CD4-positive, CD25-positive, alpha-beta regulatory T cell (primary cell): ENCODE measurements at regions not wholly inside any gene's neighbourhood (a gene's known extent, or its start where the extent isn't known, plus 50 kb on each side); places are given as distances from the start of the nearest gene placed in this dataset.

Experiments
- ATAC-seq, 2 donors: fragments of 150-1000 bp; cut with Tn5 transposase; one replicate each; pipeline ENCODE4 v1.10.0; 2021; ENCODE audit warnings: low read depth in 2 of 2, moderate number of reproducible peaks in 2 of 2, moderate library complexity in 1 of 2
- DNase-seq, 3 donors: peaks; one replicate each; pipeline versions ENCODE4 v3.0.0 to v3.0.0-alpha.2; 2012 to 2022; ENCODE audit warnings: mixed read lengths in 1 of 3
- H3K27ac ChIP-seq: one replicate; pipeline ENCODE4 v1.7.0; 2013; ENCODE audit warnings: mild to moderate bottlenecking, low read length; ENCODE audit not compliant: insufficient read depth, poor library complexity, severe bottlenecking
- H3K27me3 ChIP-seq: one replicate; pipeline ENCODE4 v1.7.0; 2013; ENCODE audit warnings: low read length; ENCODE audit not compliant: control insufficient read depth, insufficient read depth
- H3K36me3 ChIP-seq: one replicate; pipeline ENCODE4 v1.7.0; 2013; ENCODE audit warnings: mild to moderate bottlenecking, low read length, moderate library complexity; ENCODE audit not compliant: control insufficient read depth, insufficient read depth
- H3K4me1 ChIP-seq: 2 replicates; pipeline ENCODE4 v1.7.0; 2013; ENCODE audit warnings: mild to moderate bottlenecking, low read length; ENCODE audit not compliant: insufficient read depth, control insufficient read depth, poor library complexity, severe bottlenecking
- H3K4me3 ChIP-seq: one replicate; pipeline ENCODE4 v1.7.0; 2013; ENCODE audit warnings: low read depth, mild to moderate bottlenecking, low read length, moderate library complexity
- H3K9me3 ChIP-seq, 2 experiments: 1 replicate in 1 of 2; 2 replicates in 1 of 2; pipeline ENCODE4 v1.7.0; 2013; ENCODE audit warnings: low read length in 2 of 2, mild to moderate bottlenecking in 1 of 2, moderate library complexity in 1 of 2; ENCODE audit not compliant: control insufficient read depth in 2 of 2
- H3K27ac Mint-ChIP-seq, 3 donors: one replicate each; pipeline ENCODE4 v1.8.0; 2020 to 2022; ENCODE audit warnings: mild to moderate bottlenecking in 3 of 3, mixed read lengths in 3 of 3, moderate library complexity in 2 of 3
- H3K27me3 Mint-ChIP-seq: one replicate; pipeline ENCODE4 v1.8.0; 2022; ENCODE audit warnings: mild to moderate bottlenecking, mixed read lengths
- H3K36me3 Mint-ChIP-seq: one replicate; pipeline ENCODE4 v1.8.0; 2020; ENCODE audit warnings: mixed read lengths
- H3K4me1 Mint-ChIP-seq, 4 donors: one replicate each; pipeline ENCODE4 v1.8.0; 2020 to 2022; ENCODE audit warnings: mixed read lengths in 4 of 4, mild to moderate bottlenecking in 1 of 4
- H3K4me3 Mint-ChIP-seq, 4 donors: one replicate each; pipeline ENCODE4 v1.8.0; 2020 to 2022; ENCODE audit warnings: mild to moderate bottlenecking in 4 of 4, mixed read lengths in 4 of 4, moderate library complexity in 3 of 4
- H3K9me3 Mint-ChIP-seq, 7 donors: one replicate each; pipeline ENCODE4 v1.8.0; 2020 to 2022; ENCODE audit warnings: mixed read lengths in 7 of 7, mild to moderate bottlenecking in 3 of 7, moderate library complexity in 2 of 7

DNA sequence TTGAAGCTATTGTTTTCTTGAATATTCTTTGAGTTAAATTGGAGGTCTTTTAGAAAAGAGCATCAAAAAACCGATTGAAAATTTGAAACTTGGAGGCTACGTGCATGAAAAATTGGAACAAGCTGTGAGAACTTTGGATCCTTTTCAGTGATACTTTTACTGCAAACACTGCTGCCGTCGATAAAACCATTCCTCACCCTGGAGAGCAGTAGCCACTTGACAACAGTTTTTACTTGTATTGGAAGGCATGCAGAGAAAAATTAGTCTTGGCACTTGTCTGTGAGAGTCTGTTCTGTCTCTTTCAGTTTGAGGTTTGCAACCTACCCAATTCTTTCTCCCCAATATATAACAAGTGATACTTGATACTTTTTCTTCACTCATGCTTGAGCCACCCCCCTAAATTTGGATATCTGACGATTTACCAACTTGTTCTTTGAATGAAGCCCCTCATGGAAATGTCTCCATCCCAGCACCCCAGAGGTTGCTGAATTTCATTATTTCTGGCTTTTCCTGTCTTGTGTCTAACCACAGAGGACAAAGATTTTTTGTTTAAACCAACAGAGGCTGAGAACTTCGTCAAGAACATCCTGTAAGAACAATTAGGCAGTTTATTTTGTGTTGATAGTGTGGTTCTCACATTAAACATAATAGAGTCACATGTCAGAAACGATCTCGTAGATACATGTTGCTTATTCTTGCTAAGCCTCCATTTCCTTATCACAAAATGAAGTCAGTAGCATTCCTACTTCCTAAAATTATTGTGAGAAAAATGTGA lies 307.3 kb upstream of the PLSCR5 start:
- Mint-ChIP-seq H3K4me3 (no peak overlapping the region), H3K4me1 (no peaks in the 10 kb centered on the region), H3K9me3 (peaks cover 0 to 19% (median 0%) of the 10 kb centered on the region in 7 donors), H3K36me3 (no peaks in the 10 kb centered on the region), H3K27ac (no peak overlapping the region), H3K27me3 (no peaks in the 10 kb centered on the region)
- Histone ChIP-seq H3K36me3 (no peaks in the 10 kb centered on the region), H3K9me3 (no peaks in the 10 kb centered on the region), H3K27ac (no peak overlapping the region), H3K4me3 (no peak overlapping the region), H3K27me3 (no peaks in the 10 kb centered on the region), H3K4me1 (no peaks in the 10 kb centered on the region)
- ATAC-seq: no peak
- DNase-seq: no peak

DNA sequence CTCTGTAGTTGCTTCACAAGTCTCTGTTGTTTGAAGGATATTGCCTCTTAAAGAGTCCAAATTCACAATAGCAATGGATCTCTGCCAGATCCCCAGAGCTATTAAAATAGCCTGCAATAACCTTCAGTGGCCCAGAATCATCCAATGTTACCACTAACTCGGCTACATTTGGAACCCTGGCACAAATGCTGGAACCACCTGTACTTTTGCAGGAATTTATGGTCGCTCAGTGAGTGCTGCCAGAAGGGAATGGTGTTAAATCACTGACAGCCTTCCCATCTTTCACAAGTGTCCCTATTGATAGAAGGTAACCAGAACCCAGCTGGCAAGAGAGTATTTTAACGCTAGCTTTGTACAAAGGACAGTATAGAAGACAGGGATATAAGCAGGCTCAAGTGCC lies 298.8 kb upstream of the PLSCR5 start:
- no peak for DNase-seq
- H3K27me3 Mint-ChIP-seq: no peaks in the 10 kb centered on the region
- no peaks in the 10 kb centered on the region for H3K27me3 ChIP-seq
- no peak overlapping the region for H3K4me3 ChIP-seq
- no peaks in the 10 kb centered on the region for H3K4me1 Mint-ChIP-seq
- no peaks in the 10 kb centered on the region for H3K36me3 Mint-ChIP-seq
- H3K4me3 Mint-ChIP-seq: no peak overlapping the region
- no peaks in the 10 kb centered on the region for H3K9me3 ChIP-seq
- no peaks in the 10 kb centered on the region for H3K36me3 ChIP-seq
- no peak for ATAC-seq
- H3K9me3 Mint-ChIP-seq: peaks cover 0 to 21% (median 2%) of the 10 kb centered on the region in 7 donors
- no peaks in the 10 kb centered on the region for H3K4me1 ChIP-seq
- no peak overlapping the region for H3K27ac ChIP-seq
- no peak overlapping the region for H3K27ac Mint-ChIP-seq

DNA sequence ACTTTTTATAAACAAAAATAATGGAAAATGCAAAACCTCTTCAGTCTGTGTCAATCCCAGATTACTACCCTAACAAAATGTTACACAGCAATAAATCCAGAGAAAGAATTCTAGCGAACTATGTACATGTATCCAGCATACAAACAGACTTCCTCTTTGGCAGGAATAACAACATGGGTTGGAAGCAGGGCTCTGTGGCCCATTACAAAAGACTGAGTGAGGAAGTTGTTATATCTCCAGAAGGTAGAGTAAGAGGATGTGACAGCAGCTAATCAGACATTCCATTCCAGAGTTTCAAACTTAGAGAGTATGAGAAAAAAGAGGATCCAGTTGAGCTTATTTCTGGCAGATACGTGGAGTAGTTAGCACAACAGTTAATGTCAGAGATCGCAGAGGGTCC lies 294.0 kb upstream of the PLSCR5 start:
- Mint-ChIP-seq H3K4me3 (no peak overlapping the region), H3K27me3 (no peaks in the 10 kb centered on the region), H3K4me1 (no peaks in the 10 kb centered on the region), H3K9me3 (peaks cover 0 to 12% (median 2%) of the 10 kb centered on the region in 7 donors), H3K27ac (no peak overlapping the region), H3K36me3 (no peaks in the 10 kb centered on the region)
- Histone ChIP-seq H3K27ac (no peak overlapping the region), H3K27me3 (no peaks in the 10 kb centered on the region), H3K4me1 (no peaks in the 10 kb centered on the region), H3K9me3 (no peaks in the 10 kb centered on the region), H3K4me3 (no peak overlapping the region), H3K36me3 (no peaks in the 10 kb centered on the region)
- DNase-seq (no peak), ATAC-seq (no peak)

DNA sequence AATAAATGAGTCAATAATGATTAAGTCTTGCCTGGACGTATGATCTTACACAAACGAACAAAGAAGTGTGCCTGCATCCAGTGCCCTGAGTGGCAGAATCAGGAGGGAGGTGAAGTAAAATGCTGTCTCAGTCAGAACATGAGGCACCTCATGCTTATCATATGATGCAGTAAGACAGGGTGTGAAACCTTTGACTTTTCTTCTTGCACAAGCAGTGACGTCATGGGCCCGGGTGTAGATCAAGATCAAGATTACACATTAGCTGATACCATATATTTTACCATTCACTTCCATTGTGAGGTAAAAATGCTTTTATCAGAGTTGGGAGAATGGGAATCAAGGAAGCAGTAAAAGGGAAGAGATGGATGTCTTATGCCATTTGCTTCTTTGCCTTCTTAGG lies 291.6 kb upstream of the PLSCR5 start:
- Mint-ChIP-seq H3K4me3 (no peak overlapping the region), H3K27ac (no peak overlapping the region), H3K27me3 (no peaks in the 10 kb centered on the region), H3K4me1 (no peaks in the 10 kb centered on the region), H3K36me3 (no peaks in the 10 kb centered on the region), H3K9me3 (peaks cover 0 to 8% (median 2%) of the 10 kb centered on the region in 7 donors)
- Histone ChIP-seq H3K4me1 (no peaks in the 10 kb centered on the region), H3K36me3 (no peaks in the 10 kb centered on the region), H3K27ac (no peak overlapping the region), H3K27me3 (no peaks in the 10 kb centered on the region), H3K4me3 (no peak overlapping the region), H3K9me3 (no peaks in the 10 kb centered on the region)
- DNase-seq: no peak
- no peak for ATAC-seq

DNA sequence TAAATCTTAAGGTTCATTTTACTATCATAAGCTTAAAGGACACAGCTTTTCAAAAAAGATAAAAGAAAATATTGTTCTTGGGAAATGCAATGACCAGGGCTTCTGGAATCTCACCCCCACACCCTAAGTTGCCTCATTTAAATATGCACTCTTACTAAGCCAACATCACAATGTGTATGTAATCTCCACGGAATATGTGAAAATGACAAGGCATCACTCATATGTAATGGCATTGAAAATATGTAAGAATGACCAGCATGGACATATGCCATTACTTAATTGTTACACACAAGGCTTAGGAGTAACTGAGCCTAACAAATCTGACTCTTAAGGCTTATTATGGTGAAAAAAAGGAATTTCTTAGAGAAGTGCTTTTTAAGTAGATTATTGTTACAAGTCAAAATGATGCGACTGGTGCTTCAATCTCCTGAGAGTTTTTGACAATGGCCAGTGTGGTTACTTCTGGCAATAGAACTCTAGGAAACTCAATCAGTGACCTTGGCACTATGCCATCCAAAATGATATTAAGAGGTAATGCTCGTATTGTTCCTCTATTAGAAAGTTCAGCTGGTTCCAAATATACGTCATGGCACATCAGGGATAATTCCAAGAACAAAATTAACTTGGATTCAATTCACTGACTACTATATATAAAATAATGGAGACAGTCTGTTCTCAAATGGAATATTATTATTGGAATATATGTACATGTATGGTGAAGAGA lies 290.0 kb upstream of the PLSCR5 start:
- no peaks in the 10 kb centered on the region for H3K4me1 Mint-ChIP-seq
- H3K9me3 ChIP-seq: no peaks in the 10 kb centered on the region
- H3K36me3 ChIP-seq: no peaks in the 10 kb centered on the region
- no peaks in the 10 kb centered on the region for H3K27me3 ChIP-seq
- no peaks in the 10 kb centered on the region for H3K27me3 Mint-ChIP-seq
- no peak for ATAC-seq
- no peak overlapping the region for H3K27ac ChIP-seq
- no peak overlapping the region for H3K27ac Mint-ChIP-seq
- H3K4me3 ChIP-seq: no peak overlapping the region
- peaks cover 0 to 5% (median 3%) of the 10 kb centered on the region in 7 donors for H3K9me3 Mint-ChIP-seq
- H3K36me3 Mint-ChIP-seq: no peaks in the 10 kb centered on the region
- no peak for DNase-seq
- H3K4me3 Mint-ChIP-seq: no peak overlapping the region
- no peaks in the 10 kb centered on the region for H3K4me1 ChIP-seq

DNA sequence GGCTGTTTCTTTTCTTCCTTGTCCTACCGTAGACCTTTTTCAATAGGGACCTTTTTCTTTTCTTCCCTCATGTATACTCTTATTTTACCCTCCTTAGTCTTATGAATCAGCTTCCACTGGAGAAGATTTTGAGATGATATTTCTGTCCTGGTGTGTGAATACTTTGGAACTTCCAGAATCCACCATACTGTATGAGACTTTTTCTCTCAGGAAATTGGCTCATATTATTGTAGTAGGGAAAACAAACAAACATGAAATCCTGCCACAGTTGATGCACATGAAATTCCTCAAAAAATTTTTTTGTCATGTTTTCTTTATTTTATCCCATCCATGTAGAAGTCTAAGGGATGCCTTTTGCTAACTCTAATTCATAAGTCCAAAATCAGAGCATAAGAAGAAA lies 289.3 kb upstream of the PLSCR5 start:
- no peak for DNase-seq
- Mint-ChIP-seq H3K4me1 (no peaks in the 10 kb centered on the region), H3K36me3 (no peaks in the 10 kb centered on the region), H3K9me3 (peaks cover 0 to 6% (median 3%) of the 10 kb centered on the region in 7 donors), H3K27ac (no peak overlapping the region), H3K27me3 (no peaks in the 10 kb centered on the region), H3K4me3 (no peak overlapping the region)
- Histone ChIP-seq H3K9me3 (no peaks in the 10 kb centered on the region), H3K4me3 (no peak overlapping the region), H3K4me1 (no peaks in the 10 kb centered on the region), H3K27me3 (no peaks in the 10 kb centered on the region), H3K27ac (no peak overlapping the region), H3K36me3 (no peaks in the 10 kb centered on the region)
- ATAC-seq: no peak

DNA sequence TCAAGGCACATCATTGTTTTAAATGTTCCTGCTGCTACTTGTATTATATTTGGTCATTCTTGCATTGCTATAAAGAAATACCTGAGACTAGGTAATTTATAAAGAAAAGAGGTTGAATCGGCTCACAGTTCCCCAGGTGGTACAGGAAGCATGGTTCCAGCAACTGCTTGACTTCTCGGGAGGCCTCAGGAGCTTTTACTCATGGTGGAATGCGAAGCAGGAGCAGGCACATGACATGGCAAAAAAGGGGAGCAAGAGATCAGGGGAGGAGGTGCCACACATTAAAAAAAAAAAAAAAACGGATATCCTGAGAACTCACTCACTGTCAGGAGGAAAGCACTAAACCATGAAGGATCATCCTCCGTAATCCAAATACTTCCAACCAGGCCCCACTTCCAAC lies 286.9 kb upstream of the PLSCR5 start:
- Histone ChIP-seq H3K27ac (no peak overlapping the region), H3K4me3 (no peak overlapping the region), H3K4me1 (no peaks in the 10 kb centered on the region), H3K9me3 (no peaks in the 10 kb centered on the region), H3K27me3 (no peaks in the 10 kb centered on the region), H3K36me3 (no peaks in the 10 kb centered on the region)
- Mint-ChIP-seq H3K27me3 (no peaks in the 10 kb centered on the region), H3K9me3 (peaks cover 0 to 7% (median 5%) of the 10 kb centered on the region in 7 donors), H3K4me3 (no peak overlapping the region), H3K27ac (peak overlapping the region in 1 of 3 donors; percentile 22), H3K36me3 (no peaks in the 10 kb centered on the region), H3K4me1 (no peaks in the 10 kb centered on the region)
- DNase-seq (no peak), ATAC-seq (no peak)

DNA sequence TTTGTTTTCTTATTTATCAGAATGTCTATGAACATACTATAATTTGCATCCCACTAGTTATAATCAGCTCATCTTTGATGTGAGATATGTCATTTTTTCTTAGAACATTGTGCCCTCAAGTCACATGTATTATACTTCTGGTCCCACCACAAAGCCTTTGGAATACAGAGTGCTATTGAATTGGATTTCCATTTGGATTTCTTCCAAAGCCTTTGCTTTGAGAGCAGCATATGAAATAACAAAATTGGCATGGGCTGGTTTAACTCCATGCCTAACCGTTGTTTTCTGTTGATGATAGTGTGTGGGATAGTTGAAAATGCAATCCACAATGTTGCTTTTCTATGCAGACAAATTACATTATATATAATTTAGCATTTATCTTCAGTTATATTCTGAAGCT lies 284.5 kb upstream of the PLSCR5 start:
- H3K27me3 Mint-ChIP-seq: no peaks in the 10 kb centered on the region
- Histone ChIP-seq H3K36me3 (no peaks in the 10 kb centered on the region), H3K4me1 (no peaks in the 10 kb centered on the region), H3K27ac (no peak overlapping the region), H3K27me3 (no peaks in the 10 kb centered on the region), H3K9me3 (no peaks in the 10 kb centered on the region), H3K4me3 (no peak overlapping the region)
- no peak overlapping the region for H3K4me3 Mint-ChIP-seq
- DNase-seq (no peak), ATAC-seq (no peak)
- peaks cover 0 to 16% (median 5%) of the 10 kb centered on the region in 7 donors for H3K9me3 Mint-ChIP-seq
- H3K4me1 Mint-ChIP-seq: no peaks in the 10 kb centered on the region
- H3K27ac Mint-ChIP-seq: no peak overlapping the region
- H3K36me3 Mint-ChIP-seq: no peaks in the 10 kb centered on the region
